ENCODE measurements at regions not wholly inside any gene's neighbourhood (a gene's known extent, or its start where the extent isn't known, plus 50 kb on each side); places are given as distances from the start of the nearest gene placed in this dataset.

- H3K4me3 ChIP-seq (ENCODE audit: low read length) = no peak overlapping the region
- TF ChIP-seq EZH2phosphoT487 (IDR thresholded peaks at IDR 0.05; ENCODE audit: borderline replicate concordance, low read length) = no peak
- TF ChIP-seq, protein P1, sequence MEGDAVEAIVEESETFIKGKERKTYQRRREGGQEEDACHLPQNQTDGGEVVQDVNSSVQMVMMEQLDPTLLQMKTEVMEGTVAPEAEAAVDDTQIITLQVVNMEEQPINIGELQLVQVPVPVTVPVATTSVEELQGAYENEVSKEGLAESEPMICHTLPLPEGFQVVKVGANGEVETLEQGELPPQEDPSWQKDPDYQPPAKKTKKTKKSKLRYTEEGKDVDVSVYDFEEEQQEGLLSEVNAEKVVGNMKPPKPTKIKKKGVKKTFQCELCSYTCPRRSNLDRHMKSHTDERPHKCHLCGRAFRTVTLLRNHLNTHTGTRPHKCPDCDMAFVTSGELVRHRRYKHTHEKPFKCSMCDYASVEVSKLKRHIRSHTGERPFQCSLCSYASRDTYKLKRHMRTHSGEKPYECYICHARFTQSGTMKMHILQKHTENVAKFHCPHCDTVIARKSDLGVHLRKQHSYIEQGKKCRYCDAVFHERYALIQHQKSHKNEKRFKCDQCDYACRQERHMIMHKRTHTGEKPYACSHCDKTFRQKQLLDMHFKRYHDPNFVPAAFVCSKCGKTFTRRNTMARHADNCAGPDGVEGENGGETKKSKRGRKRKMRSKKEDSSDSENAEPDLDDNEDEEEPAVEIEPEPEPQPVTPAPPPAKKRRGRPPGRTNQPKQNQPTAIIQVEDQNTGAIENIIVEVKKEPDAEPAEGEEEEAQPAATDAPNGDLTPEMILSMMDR (IDR thresholded peaks at IDR 0.05; ENCODE audit: low read depth, low read length, poor library complexity, severe bottlenecking) = no peak
- no peak overlapping the region for H3K4me2 ChIP-seq (ENCODE audit: low read length)
Measured at GRCh38 chr9:81096625-81097024, 592.7 kb downstream of the TLE1 start.

GRCh38 chr9:81092057-81092456 lies 597.3 kb downstream of the TLE1 start:
- Histone ChIP-seq H3K27me3 (ENCODE audit: control insufficient read depth, low read length) (no peaks in the 10 kb centered on the region), H3K9me2 (replicated peaks; ENCODE audit: control insufficient read depth, low read length) (no peaks in the 10 kb centered on the region), H3K27ac (ENCODE audit: low read depth, low read length) (no peak overlapping the region), H3K4me1 (ENCODE audit: control insufficient read depth, low read length) (no peaks in the 10 kb centered on the region), H4K20me1 (ENCODE audit: control insufficient read depth, insufficient read depth, low read depth, low read length) (no peaks in the 10 kb centered on the region), H3K36me3 (ENCODE audit: control insufficient read depth, low read length) (no peaks in the 10 kb centered on the region), H3K4me3 (ENCODE audit: low read length) (no peak overlapping the region), H3K4me2 (ENCODE audit: low read length) (no peak overlapping the region), H3F3A (ENCODE audit: control insufficient read depth, insufficient read depth) (no peaks in the 10 kb centered on the region), H3K79me2 (ENCODE audit: control insufficient read depth, low read length) (no peaks in the 10 kb centered on the region), H3K9me3 (ENCODE audit: control insufficient read depth, insufficient read depth, low read length) (no peaks in the 10 kb centered on the region)
- TF ChIP-seq EZH2phosphoT487 (IDR thresholded peaks at IDR 0.05; ENCODE audit: borderline replicate concordance, low read length) = no peak
- TF ChIP-seq, protein P1 (IDR thresholded peaks at IDR 0.05; ENCODE audit: low read depth, low read length, poor library complexity, severe bottlenecking) = no peak

More at GRCh38 chr9:81096625-81097024, 592.7 kb downstream of the TLE1 start:
- H3K4me1 ChIP-seq (ENCODE audit: control insufficient read depth, low read length) = no peaks in the 10 kb centered on the region
- no peaks in the 10 kb centered on the region for H4K20me1 ChIP-seq (ENCODE audit: control insufficient read depth, insufficient read depth, low read depth, low read length)
- H3K27me3 ChIP-seq (ENCODE audit: control insufficient read depth, low read length) = no peaks in the 10 kb centered on the region
- no peaks in the 10 kb centered on the region for H3K9me2 ChIP-seq (replicated peaks; ENCODE audit: control insufficient read depth, low read length)
- H3F3A ChIP-seq (ENCODE audit: control insufficient read depth, insufficient read depth) = no peaks in the 10 kb centered on the region
- no peaks in the 10 kb centered on the region for H3K79me2 ChIP-seq (ENCODE audit: control insufficient read depth, low read length)
- no peak overlapping the region for H3K27ac ChIP-seq (ENCODE audit: low read depth, low read length)
- no peaks in the 10 kb centered on the region for H3K36me3 ChIP-seq (ENCODE audit: control insufficient read depth, low read length)
- H3K9me3 ChIP-seq (ENCODE audit: control insufficient read depth, insufficient read depth, low read length) = no peaks in the 10 kb centered on the region

GRCh38 chr9:81088341-81088740 lies 601.0 kb downstream of the TLE1 start:
- no peaks in the 10 kb centered on the region for H3K36me3 ChIP-seq (ENCODE audit: control insufficient read depth, low read length)
- no peak overlapping the region for H3K27ac ChIP-seq (ENCODE audit: low read depth, low read length)
- H3K9me2 ChIP-seq (replicated peaks; ENCODE audit: control insufficient read depth, low read length) = no peaks in the 10 kb centered on the region
- no peaks in the 10 kb centered on the region for H3K27me3 ChIP-seq (ENCODE audit: control insufficient read depth, low read length)
- H3F3A ChIP-seq (ENCODE audit: control insufficient read depth, insufficient read depth) = no peaks in the 10 kb centered on the region
- H3K4me1 ChIP-seq (ENCODE audit: control insufficient read depth, low read length) = no peaks in the 10 kb centered on the region
- TF ChIP-seq, protein P1 (IDR thresholded peaks at IDR 0.05; ENCODE audit: low read depth, low read length, poor library complexity, severe bottlenecking) = no peak
- TF ChIP-seq EZH2phosphoT487 (IDR thresholded peaks at IDR 0.05; ENCODE audit: borderline replicate concordance, low read length) = no peak
- no peak overlapping the region for H3K4me3 ChIP-seq (ENCODE audit: low read length)
- H4K20me1 ChIP-seq (ENCODE audit: control insufficient read depth, insufficient read depth, low read depth, low read length) = no peaks in the 10 kb centered on the region
- no peaks in the 10 kb centered on the region for H3K9me3 ChIP-seq (ENCODE audit: control insufficient read depth, insufficient read depth, low read length)
- no peak overlapping the region for H3K4me2 ChIP-seq (ENCODE audit: low read length)
- no peaks in the 10 kb centered on the region for H3K79me2 ChIP-seq (ENCODE audit: control insufficient read depth, low read length)

DNA sequence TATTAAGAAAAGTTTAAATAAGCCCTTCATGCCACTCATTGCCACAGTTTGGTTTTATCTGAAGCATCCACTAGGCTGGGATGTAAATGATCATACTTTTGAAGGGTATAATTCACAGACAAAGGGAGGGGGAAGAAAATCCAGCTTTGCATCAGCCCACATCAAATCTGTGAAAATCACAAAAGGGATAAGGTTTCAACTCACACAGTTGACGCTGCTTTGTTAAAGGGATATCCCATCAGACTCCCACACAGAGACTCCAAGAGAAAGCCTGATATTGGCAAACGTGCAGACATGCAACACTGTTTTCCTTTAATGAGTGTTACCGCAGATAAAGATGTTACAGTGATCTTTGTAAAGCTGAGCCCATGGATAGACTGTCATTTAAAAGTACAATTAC lies 602.9 kb downstream of the TLE1 start:
- Histone ChIP-seq H4K20me1 (ENCODE audit: control insufficient read depth, insufficient read depth, low read depth, low read length) (no peaks in the 10 kb centered on the region), H3K9me3 (ENCODE audit: control insufficient read depth, insufficient read depth, low read length) (no peaks in the 10 kb centered on the region), H3K9me2 (replicated peaks; ENCODE audit: control insufficient read depth, low read length) (no peaks in the 10 kb centered on the region), H3K27ac (ENCODE audit: low read depth, low read length) (no peak overlapping the region), H3F3A (ENCODE audit: control insufficient read depth, insufficient read depth) (no peaks in the 10 kb centered on the region), H3K4me2 (ENCODE audit: low read length) (no peak overlapping the region), H3K4me3 (ENCODE audit: low read length) (no peak overlapping the region), H3K79me2 (ENCODE audit: control insufficient read depth, low read length) (no peaks in the 10 kb centered on the region), H3K4me1 (ENCODE audit: control insufficient read depth, low read length) (no peaks in the 10 kb centered on the region), H3K36me3 (ENCODE audit: control insufficient read depth, low read length) (no peaks in the 10 kb centered on the region), H3K27me3 (ENCODE audit: control insufficient read depth, low read length) (no peaks in the 10 kb centered on the region)
- TF ChIP-seq, protein P1 (IDR thresholded peaks at IDR 0.05; ENCODE audit: low read depth, low read length, poor library complexity, severe bottlenecking) = no peak
- no peak for TF ChIP-seq EZH2phosphoT487 (IDR thresholded peaks at IDR 0.05; ENCODE audit: borderline replicate concordance, low read length)
